ENCODE measurements at regions not wholly inside any gene's neighbourhood (a gene's known extent, or its start where the extent isn't known, plus 50 kb on each side); places are given as distances from the start of the nearest gene placed in this dataset.

DNA sequence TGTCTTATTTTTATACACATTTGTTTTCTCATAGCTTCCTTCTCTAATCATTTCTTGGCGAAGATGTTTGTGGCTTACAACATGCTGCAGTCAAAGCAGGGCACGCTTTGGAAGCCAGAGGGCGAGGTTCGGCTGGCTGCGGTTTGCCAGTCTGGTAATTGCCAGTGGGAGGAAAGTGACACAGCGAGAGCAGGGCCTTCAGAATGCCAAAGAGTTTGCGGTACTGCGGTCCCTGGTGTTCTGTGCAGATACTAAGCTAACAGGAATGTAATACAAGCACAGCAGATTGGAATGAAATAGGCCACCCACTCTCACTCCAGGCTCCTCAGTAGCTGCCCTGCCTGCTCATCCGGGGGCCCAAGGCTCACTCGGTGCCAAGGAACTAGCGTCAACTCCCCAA is 58.7 kb upstream of the TGM3 start:
- no peak for DNase-seq (ENCODE audit: low read depth)

DNA sequence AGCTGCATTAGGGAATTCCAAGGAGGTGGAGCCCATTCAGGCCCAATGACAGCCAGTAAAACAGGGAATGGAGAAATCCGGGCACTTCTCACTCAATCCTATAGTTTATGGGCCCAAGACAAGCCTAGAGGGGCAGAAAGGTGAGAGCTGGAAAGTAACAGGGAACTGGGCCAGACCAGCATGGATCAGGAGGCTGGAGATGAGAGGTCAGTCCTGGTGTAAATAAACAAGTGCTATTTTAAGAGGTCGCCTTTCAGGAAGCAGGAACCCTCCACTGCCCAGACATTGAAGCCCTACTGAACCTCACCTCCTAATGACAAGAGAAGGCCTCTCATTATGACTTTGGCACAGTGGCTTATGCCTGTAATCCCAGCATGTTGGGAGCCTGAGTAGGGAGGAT is 57.2 kb upstream of the TGM3 start:
- no peak for DNase-seq (ENCODE audit: low read depth)

DNA sequence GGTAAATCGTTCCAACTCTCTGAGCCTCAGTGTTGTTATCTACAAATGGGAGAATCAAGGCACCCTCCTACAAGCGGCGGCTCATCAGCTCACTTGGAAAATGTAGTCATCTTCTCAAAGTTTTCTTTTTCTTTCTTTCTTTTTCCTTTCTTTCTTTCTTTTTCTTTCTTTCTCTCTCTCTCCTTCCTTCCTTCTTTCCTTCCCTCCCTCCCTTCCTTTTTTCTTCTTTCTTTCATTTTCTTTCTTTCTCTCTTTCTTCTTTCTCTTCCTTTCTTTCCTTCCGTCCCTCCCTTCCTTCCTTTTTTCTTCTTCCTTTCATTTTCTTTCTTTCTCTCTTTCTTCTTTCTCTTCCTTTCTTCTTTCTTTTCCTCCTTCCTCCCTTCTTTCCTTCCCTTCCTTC is 55.0 kb upstream of the TGM3 start:
- no peak for DNase-seq (ENCODE audit: low read depth)

DNA sequence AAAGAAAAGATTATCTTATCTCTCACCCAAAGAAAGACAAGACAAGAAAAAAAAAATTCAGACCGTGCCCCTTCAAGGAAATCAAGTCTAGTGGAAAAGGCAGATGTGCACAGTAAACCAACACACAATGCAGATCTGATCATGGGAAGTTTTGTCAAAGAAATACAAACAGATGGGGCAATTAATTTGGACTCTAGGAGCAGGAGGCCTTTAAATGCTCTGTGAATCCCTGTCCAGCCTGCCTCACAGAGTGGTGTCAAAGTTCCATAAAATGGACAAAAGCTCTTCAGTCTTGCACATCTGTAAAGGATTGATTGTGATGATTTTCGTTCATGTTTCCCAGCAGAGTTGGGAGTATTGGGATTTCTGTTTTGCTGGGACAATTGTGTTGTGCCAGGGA is 53.1 kb upstream of the TGM3 start:
- no peak for DNase-seq (ENCODE audit: low read depth)

DNA sequence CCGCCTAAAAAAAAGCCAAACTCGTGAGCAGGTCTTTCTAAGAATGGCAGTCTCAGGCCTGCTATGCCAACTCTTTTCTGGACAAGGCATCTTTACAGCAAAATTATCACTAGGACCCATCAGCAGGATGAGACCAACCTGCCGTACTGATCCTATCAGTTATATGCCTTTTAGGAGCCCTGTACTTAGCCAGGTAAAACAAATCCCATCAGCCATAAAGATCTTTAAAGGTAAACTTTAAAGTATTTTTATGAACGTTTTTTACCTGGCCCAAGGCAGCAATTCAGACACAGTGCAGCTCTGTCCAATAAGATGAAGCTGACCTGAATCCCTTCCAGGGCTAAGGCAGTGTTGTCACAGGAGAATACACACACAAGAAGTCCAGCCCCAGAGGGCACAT is 51.3 kb upstream of the TGM3 start:
- no peak for DNase-seq (ENCODE audit: low read depth)

DNA sequence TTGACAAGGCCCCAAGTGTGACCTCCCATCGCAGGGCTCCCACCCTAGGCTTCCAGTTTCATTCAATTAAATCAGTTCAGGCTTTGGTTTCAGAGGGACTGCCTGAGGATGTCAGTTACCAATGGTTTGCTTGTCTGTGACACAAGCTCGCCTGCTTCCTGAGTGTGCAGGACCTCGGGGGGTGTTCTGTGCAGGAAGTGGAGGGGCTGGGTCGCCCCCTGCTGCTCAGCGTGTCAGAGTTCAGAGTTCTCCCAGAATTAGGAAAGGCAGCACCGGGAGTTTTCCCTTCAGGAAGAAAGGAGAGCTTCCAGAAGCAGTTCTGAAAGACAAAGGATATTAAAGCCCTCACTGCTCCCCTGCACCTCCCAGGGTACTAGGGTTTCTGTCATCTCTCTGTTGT is 50.8 kb upstream of the TGM3 start:
- no peak for DNase-seq (ENCODE audit: low read depth)

DNA sequence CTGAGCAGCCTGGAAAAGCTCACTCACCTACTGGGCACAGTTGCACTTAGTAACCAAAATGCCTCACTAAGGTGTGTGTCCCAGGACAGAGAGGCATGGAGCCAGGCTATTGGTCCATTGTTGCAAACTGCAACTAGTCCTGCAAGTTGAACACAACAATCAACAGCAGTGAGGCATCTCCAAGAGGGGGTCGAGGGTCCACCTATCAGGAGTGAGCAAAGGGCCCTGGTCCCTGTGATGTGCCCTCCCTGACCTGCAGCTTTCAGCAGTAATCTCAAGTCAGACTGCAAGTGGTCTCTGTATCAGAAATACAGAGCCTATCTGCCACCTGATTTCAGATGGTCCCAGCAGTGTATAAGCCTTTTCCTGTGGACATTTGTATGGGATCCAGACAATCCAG is 50.2 kb upstream of the TGM3 start:
- no peak for DNase-seq (ENCODE audit: low read depth)

Data from stimulated activated CD8-positive, alpha-beta memory T cell treated with anti-CD3 and anti-CD28 coated beads, Interleukin-12 subunit alpha, Interleukin-12 subunit beta, amount 100 ng/mL, for 1 hour (primary cell).